Fibroblast of pulmonary artery (primary cell): ENCODE measurements at regions not wholly inside any gene's neighbourhood (a gene's known extent, or its start where the extent isn't known, plus 50 kb on each side); places are given as distances from the start of the nearest gene placed in this dataset.

Source experiments
- DNase-seq: peaks from one replicate; pipeline ENCODE4 v3.0.0-alpha.2; 2010; ENCODE audit warnings: low read depth
- H3K4me3 ChIP-seq: replicated peaks from 2 replicates; pipeline ENCODE4 v1.5.1; 2011; ENCODE audit warnings: low read depth, mild to moderate bottlenecking, control low read depth, low read length, moderate library complexity
- CTCF ChIP-seq: IDR thresholded peaks from 2 replicates; pipeline ENCODE4 v1.5.1; 2011; ENCODE audit warnings: mild to moderate bottlenecking, control low read depth, low read length, inconsistent platforms; ENCODE audit errors: missing control alignments

- TF ChIP-seq CTCF = no peak
- no peak for DNase-seq
- H3K4me3 ChIP-seq = no peak overlapping the region
These were observed 112.2 kb upstream of the ANKRD55 start for GRCh38 chr5:56345352-56345751.

- TF ChIP-seq CTCF = no peak
- H3K4me3 ChIP-seq = no peak overlapping the region
- no peak for DNase-seq
These were observed 111.5 kb upstream of the ANKRD55 start for GRCh38 chr5:56344594-56344993.

- no peak for DNase-seq
- H3K4me3 ChIP-seq = no peak overlapping the region
- TF ChIP-seq CTCF = no peak
These were observed 110.9 kb upstream of the ANKRD55 start for GRCh38 chr5:56343988-56344387.

- TF ChIP-seq CTCF = no peak
These were observed 109.5 kb upstream of the ANKRD55 start for GRCh38 chr5:56342616-56343015.

GRCh38 chr5:56340196-56340980 lies 107.3 kb upstream of the ANKRD55 start:
- no peak for TF ChIP-seq CTCF
- DNase-seq = peak; percentile 58
- no peak overlapping the region for H3K4me3 ChIP-seq

More at GRCh38 chr5:56342616-56343015, 109.5 kb upstream of the ANKRD55 start:
- DNase-seq = no peak
- H3K4me3 ChIP-seq = no peak overlapping the region

- no peak for TF ChIP-seq CTCF
- DNase-seq = no peak
- no peak overlapping the region for H3K4me3 ChIP-seq
These were observed 106.6 kb upstream of the ANKRD55 start for GRCh38 chr5:56339732-56340131.
